Thoracic aorta (tissue), 2 donors: ENCODE measurements at regions not wholly inside any gene's neighbourhood (a gene's known extent, or its start where the extent isn't known, plus 50 kb on each side); places are given as distances from the start of the nearest gene placed in this dataset.
"Not testable (repeated sequence)": the region's sequence is repeated elsewhere in the genome, so short reads cannot be mapped to it uniquely, and the experiment has no call there.

ENCODE experiments used
- ATAC-seq: fragments of 150-250 bp; one replicate; pipeline ENCODE4 v1.8.0; 2017; ENCODE audit warnings: low read depth; ENCODE audit not compliant: insufficient number of reproducible peaks, low FRiP score
- DNase-seq: peaks from one replicate; pipeline ENCODE4 v3.0.0-alpha.2; 2020; ENCODE audit warnings: low spot score
- H3K27ac ChIP-seq, 2 donors: fragments of 200-600 bp; sonication (generic); 1 replicate in 1 of 2; 2 replicates in 1 of 2; pipeline ENCODE4 v1.5.1; 2016; ENCODE audit warnings: mild to moderate bottlenecking in 2 of 2, moderate library complexity in 2 of 2
- H3K27me3 ChIP-seq: fragments of 200-600 bp; sonication (generic); replicated peaks from 2 replicates; pipeline ENCODE4 v1.6.0; 2016; ENCODE audit warnings: mild to moderate bottlenecking; ENCODE audit not compliant: insufficient read depth
- H3K36me3 ChIP-seq: fragments of 200-600 bp; sonication (generic); one replicate; pipeline ENCODE4 v1.5.1; 2016
- H3K4me1 ChIP-seq, 2 donors: fragments of 200-600 bp; sonication (generic); 1 replicate in 1 of 2; 2 replicates in 1 of 2; pipeline versions ENCODE4 v1.5.1 to v1.6.0; 2016; ENCODE audit warnings: low read depth in 2 of 2, mild to moderate bottlenecking in 1 of 2; ENCODE audit not compliant: control insufficient read depth in 1 of 2
- H3K4me3 ChIP-seq: fragments of 200-600 bp; sonication (generic); 2 replicates; pipeline ENCODE4 v1.5.1; 2016; ENCODE audit warnings: mild to moderate bottlenecking
- H3K9me3 ChIP-seq: fragments of 200-600 bp; sonication (generic); 2 replicates; pipeline ENCODE4 v1.5.1; 2016

GRCh38 chr16:16627865-16628264, 248.9 kb downstream of the NPIPA7 start:
- not testable (repeated sequence) for H3K4me1 ChIP-seq, ATAC-seq, DNase-seq, H3K36me3 ChIP-seq, H3K27ac ChIP-seq, H3K4me3 ChIP-seq, H3K9me3 ChIP-seq, H3K27me3 ChIP-seq

- ATAC-seq, H3K27ac ChIP-seq, H3K4me1 ChIP-seq, H3K4me3 ChIP-seq, H3K36me3 ChIP-seq, H3K9me3 ChIP-seq, DNase-seq, H3K27me3 ChIP-seq: not testable (repeated sequence)
These were observed 259.3 kb downstream of the NPIPA7 start for GRCh38 chr16:16638231-16638630.

GRCh38 chr16:16638714-16639113, 259.8 kb downstream of the NPIPA7 start:
- not testable (repeated sequence) for H3K9me3 ChIP-seq, DNase-seq, H3K27ac ChIP-seq, H3K4me1 ChIP-seq, ATAC-seq, H3K36me3 ChIP-seq, H3K4me3 ChIP-seq, H3K27me3 ChIP-seq

- H3K4me1 ChIP-seq, H3K36me3 ChIP-seq, H3K27me3 ChIP-seq, H3K4me3 ChIP-seq, DNase-seq, ATAC-seq, H3K9me3 ChIP-seq, H3K27ac ChIP-seq: not testable (repeated sequence)
These were observed 264.9 kb downstream of the NPIPA7 start for GRCh38 chr16:16643828-16644227.

GRCh38 chr16:16648002-16648401, 269.1 kb downstream of the NPIPA7 start:
- H3K27me3 ChIP-seq, ATAC-seq, H3K9me3 ChIP-seq, H3K4me3 ChIP-seq, H3K36me3 ChIP-seq, DNase-seq, H3K27ac ChIP-seq, H3K4me1 ChIP-seq: not testable (repeated sequence)

- H3K4me1 ChIP-seq, ATAC-seq, H3K9me3 ChIP-seq, H3K27me3 ChIP-seq, H3K36me3 ChIP-seq, DNase-seq, H3K27ac ChIP-seq, H3K4me3 ChIP-seq: not testable (repeated sequence)
These were observed 293.4 kb downstream of the NPIPA7 start for GRCh38 chr16:16672180-16672812.

GRCh38 chr16:16674820-16675219, 295.9 kb downstream of the NPIPA7 start:
- H3K9me3 ChIP-seq, H3K27me3 ChIP-seq, H3K27ac ChIP-seq, H3K4me1 ChIP-seq, H3K36me3 ChIP-seq, H3K4me3 ChIP-seq, ATAC-seq, DNase-seq: not testable (repeated sequence)

GRCh38 chr16:16721849-16722248, 342.9 kb downstream of the NPIPA7 start:
- not testable (repeated sequence) for H3K27me3 ChIP-seq, ATAC-seq, H3K36me3 ChIP-seq, H3K4me3 ChIP-seq, H3K27ac ChIP-seq, DNase-seq, H3K9me3 ChIP-seq, H3K4me1 ChIP-seq

- not testable (repeated sequence) for H3K9me3 ChIP-seq, H3K27ac ChIP-seq, ATAC-seq, H3K4me1 ChIP-seq, H3K27me3 ChIP-seq, DNase-seq, H3K4me3 ChIP-seq, H3K36me3 ChIP-seq
These were observed 343.7 kb downstream of the NPIPA7 start for GRCh38 chr16:16722666-16723065.

GRCh38 chr16:16723819-16724519, 345.0 kb downstream of the NPIPA7 start:
- not testable (repeated sequence) for H3K4me3 ChIP-seq, ATAC-seq, H3K27me3 ChIP-seq, H3K27ac ChIP-seq, DNase-seq, H3K4me1 ChIP-seq, H3K36me3 ChIP-seq, H3K9me3 ChIP-seq

- H3K27ac ChIP-seq, H3K4me1 ChIP-seq, H3K9me3 ChIP-seq, DNase-seq, H3K36me3 ChIP-seq, ATAC-seq, H3K4me3 ChIP-seq, H3K27me3 ChIP-seq: not testable (repeated sequence)
These were observed 348.1 kb downstream of the NPIPA7 start for GRCh38 chr16:16727048-16727447.

GRCh38 chr16:16742573-16742972, 363.6 kb downstream of the NPIPA7 start:
- H3K27me3 ChIP-seq, DNase-seq, ATAC-seq, H3K9me3 ChIP-seq, H3K27ac ChIP-seq, H3K4me3 ChIP-seq, H3K36me3 ChIP-seq, H3K4me1 ChIP-seq: not testable (repeated sequence)
